ENCODE measurements at regions not wholly inside any gene's neighbourhood (a gene's known extent, or its start where the extent isn't known, plus 50 kb on each side); places are given as distances from the start of the nearest gene placed in this dataset.

- H3K4me3 ChIP-seq (ENCODE audit: low read depth in 2 of 2, low read length in 2 of 2) = no peak overlapping the region
- intact Hi-C loops (cut with micrococcal nuclease; ENCODE audit: unreplicated experiment) (no loop called here), in situ Hi-C loops (cut with HindIII; ENCODE audit: low pct_unique_long_range_greater_than_20kb, low sequenced_read_pairs) (no loop called here)
- no peak for DNase-seq (ENCODE audit: low read depth, low spot score)
- TF ChIP-seq, protein P1, sequence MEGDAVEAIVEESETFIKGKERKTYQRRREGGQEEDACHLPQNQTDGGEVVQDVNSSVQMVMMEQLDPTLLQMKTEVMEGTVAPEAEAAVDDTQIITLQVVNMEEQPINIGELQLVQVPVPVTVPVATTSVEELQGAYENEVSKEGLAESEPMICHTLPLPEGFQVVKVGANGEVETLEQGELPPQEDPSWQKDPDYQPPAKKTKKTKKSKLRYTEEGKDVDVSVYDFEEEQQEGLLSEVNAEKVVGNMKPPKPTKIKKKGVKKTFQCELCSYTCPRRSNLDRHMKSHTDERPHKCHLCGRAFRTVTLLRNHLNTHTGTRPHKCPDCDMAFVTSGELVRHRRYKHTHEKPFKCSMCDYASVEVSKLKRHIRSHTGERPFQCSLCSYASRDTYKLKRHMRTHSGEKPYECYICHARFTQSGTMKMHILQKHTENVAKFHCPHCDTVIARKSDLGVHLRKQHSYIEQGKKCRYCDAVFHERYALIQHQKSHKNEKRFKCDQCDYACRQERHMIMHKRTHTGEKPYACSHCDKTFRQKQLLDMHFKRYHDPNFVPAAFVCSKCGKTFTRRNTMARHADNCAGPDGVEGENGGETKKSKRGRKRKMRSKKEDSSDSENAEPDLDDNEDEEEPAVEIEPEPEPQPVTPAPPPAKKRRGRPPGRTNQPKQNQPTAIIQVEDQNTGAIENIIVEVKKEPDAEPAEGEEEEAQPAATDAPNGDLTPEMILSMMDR (IDR thresholded peaks at IDR 0.05) = no peak
- no peak for TF ChIP-seq TCF7L2 (IDR thresholded peaks at IDR 0.05; ENCODE audit: low read depth, low read length)
- TF ChIP-seq REST (IDR thresholded peaks at IDR 0.05; ENCODE audit: insufficient read depth in 1 of 2, low read depth in 2 of 2, low read length in 1 of 2) = no peak
- TF ChIP-seq SIN3A (IDR thresholded peaks at IDR 0.05; ENCODE audit: borderline replicate concordance, insufficient read depth, low read depth, low read length) = no peak
- TF ChIP-seq POLR2AphosphoS5 (IDR thresholded peaks at IDR 0.05; ENCODE audit: low read depth, low read length) = no peak
- POLR2A ChIA-PET = no interaction called here
- no peak overlapping the region for H3K27ac ChIP-seq (ENCODE audit: low read length)
- BruUV-seq (replicated peaks) = no TSS peak
- no peaks in the 10 kb centered on the region for H3K9me3 ChIP-seq (ENCODE audit: control insufficient read depth, insufficient read depth, low read depth, low read length)
- no peaks in the 10 kb centered on the region for H3K36me3 ChIP-seq (ENCODE audit: control insufficient read depth, insufficient read depth, low read length)
- CTCF ChIA-PET = interaction anchor here (0.7 kb wide), 1 partner anchor 1453 kb away, joined by 3 read pairs; no protein-coding TSS in a partner anchor
- ATAC-seq = no peak
- H3K27me3 ChIP-seq (ENCODE audit: control insufficient read depth, insufficient read depth, low read length) = no peaks in the 10 kb centered on the region
- H3K4me1 ChIP-seq (ENCODE audit: control insufficient read depth, insufficient read depth, low read length) = no peaks in the 10 kb centered on the region
Measured at GRCh38 chr11:112457532-112457931, 196.9 kb upstream of the PLET1 start.

- no peak for DNase-seq (ENCODE audit: low read depth, low spot score)
- Histone ChIP-seq H3K9me3 (ENCODE audit: control insufficient read depth, insufficient read depth, low read depth, low read length) (no peaks in the 10 kb centered on the region), H3K27me3 (ENCODE audit: control insufficient read depth, insufficient read depth, low read length) (no peaks in the 10 kb centered on the region), H3K4me1 (ENCODE audit: control insufficient read depth, insufficient read depth, low read length) (no peaks in the 10 kb centered on the region), H3K36me3 (ENCODE audit: control insufficient read depth, insufficient read depth, low read length) (no peaks in the 10 kb centered on the region), H3K27ac (ENCODE audit: low read length) (no peak overlapping the region), H3K4me3 (ENCODE audit: low read depth in 2 of 2, low read length in 2 of 2) (peak overlapping the region; percentile 19 to 26; a peak in 3 of 4 replicates)
- intact Hi-C loops (cut with micrococcal nuclease; ENCODE audit: unreplicated experiment) (no loop called here), in situ Hi-C loops (cut with HindIII; ENCODE audit: low pct_unique_long_range_greater_than_20kb, low sequenced_read_pairs) (no loop called here)
- CTCF ChIA-PET = no interaction called here
- POLR2A ChIA-PET = no interaction called here
- no peak for TF ChIP-seq POLR2AphosphoS5 (IDR thresholded peaks at IDR 0.05; ENCODE audit: low read depth, low read length)
- TF ChIP-seq SIN3A (IDR thresholded peaks at IDR 0.05; ENCODE audit: borderline replicate concordance, insufficient read depth, low read depth, low read length) = no peak
- TF ChIP-seq REST (IDR thresholded peaks at IDR 0.05; ENCODE audit: insufficient read depth in 1 of 2, low read depth in 2 of 2, low read length in 1 of 2) = no peak
- no peak for TF ChIP-seq TCF7L2 (IDR thresholded peaks at IDR 0.05; ENCODE audit: low read depth, low read length)
- TF ChIP-seq, protein P1 (IDR thresholded peaks at IDR 0.05) = no peak
- ATAC-seq = no peak
- BruUV-seq (replicated peaks) = no TSS peak
Measured at GRCh38 chr11:112459001-112459400, 198.3 kb upstream of the PLET1 start.
